ENCODE measurements at regions not wholly inside any gene's neighbourhood (a gene's known extent, or its start where the extent isn't known, plus 50 kb on each side); places are given as distances from the start of the nearest gene placed in this dataset.

- H3K4me1 ChIP-seq (replicated peaks in 1 of 2; ENCODE audit: control insufficient read depth in 2 of 2, insufficient read depth in 2 of 2, low read length in 2 of 2): peaks cover 54 to 59% of the 10 kb centered on the region in 2 experiments
- ChIA-PET CTCF (ENCODE audit: low intra/inter-chr PET ratio) (no interaction called here), POLR2A (interaction anchor here (2.8 to 10.0 kb wide), 2 partner anchors 8 to 60 kb away, joined by 19 to 103 read pairs; no protein-coding TSS in a partner anchor)
- intact Hi-C loops (cut with micrococcal nuclease): no loop called here
- peak overlapping the region; percentile 75 for H3K4me2 ChIP-seq (ENCODE audit: insufficient read depth, low read length)
- H3K9ac ChIP-seq (ENCODE audit: insufficient read depth in 1 of 2, low read depth in 2 of 2, low read length in 2 of 2): peak overlapping the region; percentile 56 to 72; a peak in 3 of 4 replicates
- H3K36me3 ChIP-seq (ENCODE audit: control insufficient read depth, insufficient read depth, low read length): no peaks in the 10 kb centered on the region
- H3K4me3 ChIP-seq: no peak overlapping the region
- no peaks in the 10 kb centered on the region for H3K9me3 ChIP-seq (replicated peaks; ENCODE audit: control insufficient read depth, insufficient read depth, low read depth, low read length)
- peak overlapping the region; percentile 64 for H3K27ac ChIP-seq (ENCODE audit: extremely low read depth, low read depth, low read length)
- no peak for FAIRE-seq
- H2AFZ ChIP-seq (ENCODE audit: low read depth, low read length): peak overlapping the region; percentile 87
- peaks cover 37% of the 10 kb centered on the region for H3K79me2 ChIP-seq (ENCODE audit: control insufficient read depth, insufficient read depth, low read length)
- no peaks in the 10 kb centered on the region for H4K20me1 ChIP-seq (replicated peaks; ENCODE audit: control insufficient read depth, insufficient read depth, low read length)
- in situ Hi-C loops (cut with MboI): no loop called here
- no TSS peak for BruUV-seq (replicated peaks)
- no peak for DNase-seq (ENCODE audit: extremely low read depth in 1 of 4, low spot score in 3 of 4)
- WGBS (ENCODE audit: insufficient coverage, low coverage, missing lambda C conversion rate): 65% methylated on average over 7 of the region's 7 CpGs
- no peaks in the 10 kb centered on the region for H3K9me1 ChIP-seq (ENCODE audit: control insufficient read depth, insufficient read depth, low read length)
- ATAC-seq: no peak
- no peaks in the 10 kb centered on the region for H3K27me3 ChIP-seq (ENCODE audit: control insufficient read depth in 2 of 2, insufficient read depth in 2 of 2, low read length in 2 of 2)
- TF ChIP-seq NRF1 (conservative IDR thresholded peaks at IDR 0.05 in 1 of 2, IDR thresholded peaks at IDR 0.05 in 1 of 2) (no peak), TCFL5 (CRISPR knock-in tag; conservative IDR thresholded peaks at IDR 0.05) (no peak), ZNF134 (CRISPR knock-in tag; conservative IDR thresholded peaks at IDR 0.05) (no peak), ZFP36 (IDR thresholded peaks at IDR 0.05; ENCODE audit: low read depth, low read length, partially characterized antibody) (no peak), NFE2 (IDR thresholded peaks at IDR 0.05; ENCODE audit: low read depth) (no peak), CCAR2 (IDR thresholded peaks at IDR 0.05; ENCODE audit: low read depth, low read length) (no peak), U2AF1 (optimal IDR thresholded peaks at IDR 0.05; ENCODE audit: low read depth, low read length) (no peak), HMGXB4 (CRISPR knock-in tag; IDR thresholded peaks at IDR 0.05) (no peak), FOXA3 (CRISPR knock-in tag; conservative IDR thresholded peaks at IDR 0.05 in 1 of 2, IDR thresholded peaks at IDR 0.05 in 1 of 2) (no peak), AFF1 (IDR thresholded peaks at IDR 0.05; ENCODE audit: low read depth in 1 of 2, partially characterized antibody in 2 of 2) (no peak), TRIM28 (IDR thresholded peaks at IDR 0.05) (no peak), HDAC2 (IDR thresholded peaks at IDR 0.05) (0 out of 2 replicates have a peak, but pooled peaks have one; percentile 14), ZNF197 (CRISPR knock-in tag; IDR thresholded peaks at IDR 0.05; ENCODE audit: low read depth) (no peak), CXXC5 (CRISPR knock-in tag; IDR thresholded peaks at IDR 0.05) (0 out of 2 replicates have a peak, but pooled peaks have one; percentile 7), ZNF740 (CRISPR knock-in tag; IDR thresholded peaks at IDR 0.05) (no peak), ZNF740 (tag; IDR thresholded peaks at IDR 0.05) (peak in 1 of 2 experiments; percentile 62; a peak in 1 of 4 replicates), GTF2B (IDR thresholded peaks at IDR 0.05; ENCODE audit: extremely low read depth, insufficient read length) (no peak)
Observed at GRCh38 chr3:196139281-196139680, 57.4 kb upstream of the TFRC start.

Data from K562 (cell line).